ENCODE measurements at regions not wholly inside any gene's neighbourhood (a gene's known extent, or its start where the extent isn't known, plus 50 kb on each side); places are given as distances from the start of the nearest gene placed in this dataset.

DNA sequence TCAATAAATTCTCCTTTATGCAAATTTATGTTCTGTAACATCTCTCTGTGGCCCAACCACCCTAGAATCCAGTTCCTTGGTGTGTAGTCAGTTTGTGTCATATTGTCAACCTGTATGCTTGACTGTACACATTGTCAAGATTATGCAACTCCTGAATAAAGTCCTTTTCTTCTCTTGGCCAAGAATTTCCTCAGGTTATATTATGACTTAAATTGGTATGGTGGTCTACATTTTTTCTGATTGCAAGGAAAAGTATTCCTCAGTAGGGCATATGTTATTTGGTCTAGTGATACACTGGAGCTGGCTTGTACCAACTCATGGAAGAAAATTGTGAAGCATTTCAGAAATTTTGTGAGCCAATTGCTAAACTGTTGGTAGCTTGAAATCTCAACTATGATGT is 482.8 kb upstream of the CHORDC1 start:
- TF ChIP-seq CTCF (IDR thresholded peaks at IDR 0.05) (no peak), TCF7L2 (IDR thresholded peaks at IDR 0.05; ENCODE audit: low read depth, low read length) (no peak), POLR2AphosphoS5 (IDR thresholded peaks at IDR 0.05; ENCODE audit: low read depth, low read length) (no peak), SIN3A (IDR thresholded peaks at IDR 0.05; ENCODE audit: borderline replicate concordance, insufficient read depth, low read depth, low read length) (no peak)
- TF ChIP-seq, protein P1, sequence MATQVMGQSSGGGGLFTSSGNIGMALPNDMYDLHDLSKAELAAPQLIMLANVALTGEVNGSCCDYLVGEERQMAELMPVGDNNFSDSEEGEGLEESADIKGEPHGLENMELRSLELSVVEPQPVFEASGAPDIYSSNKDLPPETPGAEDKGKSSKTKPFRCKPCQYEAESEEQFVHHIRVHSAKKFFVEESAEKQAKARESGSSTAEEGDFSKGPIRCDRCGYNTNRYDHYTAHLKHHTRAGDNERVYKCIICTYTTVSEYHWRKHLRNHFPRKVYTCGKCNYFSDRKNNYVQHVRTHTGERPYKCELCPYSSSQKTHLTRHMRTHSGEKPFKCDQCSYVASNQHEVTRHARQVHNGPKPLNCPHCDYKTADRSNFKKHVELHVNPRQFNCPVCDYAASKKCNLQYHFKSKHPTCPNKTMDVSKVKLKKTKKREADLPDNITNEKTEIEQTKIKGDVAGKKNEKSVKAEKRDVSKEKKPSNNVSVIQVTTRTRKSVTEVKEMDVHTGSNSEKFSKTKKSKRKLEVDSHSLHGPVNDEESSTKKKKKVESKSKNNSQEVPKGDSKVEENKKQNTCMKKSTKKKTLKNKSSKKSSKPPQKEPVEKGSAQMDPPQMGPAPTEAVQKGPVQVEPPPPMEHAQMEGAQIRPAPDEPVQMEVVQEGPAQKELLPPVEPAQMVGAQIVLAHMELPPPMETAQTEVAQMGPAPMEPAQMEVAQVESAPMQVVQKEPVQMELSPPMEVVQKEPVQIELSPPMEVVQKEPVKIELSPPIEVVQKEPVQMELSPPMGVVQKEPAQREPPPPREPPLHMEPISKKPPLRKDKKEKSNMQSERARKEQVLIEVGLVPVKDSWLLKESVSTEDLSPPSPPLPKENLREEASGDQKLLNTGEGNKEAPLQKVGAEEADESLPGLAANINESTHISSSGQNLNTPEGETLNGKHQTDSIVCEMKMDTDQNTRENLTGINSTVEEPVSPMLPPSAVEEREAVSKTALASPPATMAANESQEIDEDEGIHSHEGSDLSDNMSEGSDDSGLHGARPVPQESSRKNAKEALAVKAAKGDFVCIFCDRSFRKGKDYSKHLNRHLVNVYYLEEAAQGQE (IDR thresholded peaks at IDR 0.05; ENCODE audit: insufficient read depth in 1 of 2, low read depth in 2 of 2, low read length in 1 of 2) = no peak
